Activated naive CD8-positive, alpha-beta T cell treated with anti-CD3 and anti-CD28 coated beads, Interleukin-2, amount 10 ng/mL, durations not matched to agents 7 days and 5 days (primary cell): ENCODE measurements at regions not wholly inside any gene's neighbourhood (a gene's known extent, or its start where the extent isn't known, plus 50 kb on each side); places are given as distances from the start of the nearest gene placed in this dataset.

Source experiments
- ATAC-seq: fragments of 150-1000 bp; cut with Tn5 transposase; one replicate; pipeline ENCODE4 v1.10.0; 2021; ENCODE audit warnings: low read depth, moderate library complexity
- POLR2A ChIA-PET: fragments of 350-600 bp; sonication (Branson Sonifier 250); formaldehyde crosslinking; loops from one replicate; lab custom pipeline; 2021; ENCODE audit warnings: antibody characterized with exemption; lab: Charles Lee
- DNase-seq: peaks from one replicate; pipeline ENCODE4 v3.0.0; 2021
- H3K27ac Mint-ChIP-seq: one replicate; pipeline ENCODE4 v1.8.0; 2022; ENCODE audit warnings: mild to moderate bottlenecking, mixed read lengths
- H3K27me3 Mint-ChIP-seq: one replicate; pipeline ENCODE4 v1.8.0; 2022; ENCODE audit warnings: mild to moderate bottlenecking, moderate library complexity, mixed read lengths
- H3K36me3 Mint-ChIP-seq: one replicate; pipeline ENCODE4 v1.8.0; 2021; ENCODE audit warnings: mild to moderate bottlenecking, mixed read lengths
- H3K4me1 Mint-ChIP-seq: one replicate; pipeline ENCODE4 v1.8.0; 2021; ENCODE audit warnings: mixed read lengths
- H3K4me3 Mint-ChIP-seq: one replicate; pipeline ENCODE4 v1.8.0; 2022; ENCODE audit warnings: mild to moderate bottlenecking, moderate library complexity, mixed read lengths
- H3K9me3 Mint-ChIP-seq: one replicate; pipeline ENCODE4 v1.8.0; 2021; ENCODE audit warnings: mixed read lengths

DNA sequence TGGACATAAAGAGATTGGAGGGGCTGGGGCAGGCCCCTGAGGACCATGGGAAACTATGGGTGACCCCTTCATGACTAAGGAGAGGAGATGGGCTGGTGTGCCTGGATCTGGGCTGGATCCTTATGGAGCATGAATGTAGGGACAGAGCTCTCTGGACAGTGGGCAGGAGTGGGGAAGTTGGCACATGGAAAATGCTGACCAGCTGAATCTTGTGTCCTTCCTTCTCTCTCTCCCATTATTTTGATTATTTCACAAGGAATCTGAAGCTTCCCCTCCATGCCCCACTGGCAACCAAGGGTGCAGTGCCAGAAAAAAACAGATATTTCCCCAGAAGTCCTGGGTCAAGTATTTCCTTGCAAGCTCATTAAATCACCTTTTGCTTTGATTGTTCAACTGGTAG is 175.2 kb downstream of the DHX35 start:
- Mint-ChIP-seq H3K4me1 (no peaks in the 10 kb centered on the region), H3K27ac (no peak overlapping the region), H3K9me3 (no peaks in the 10 kb centered on the region), H3K4me3 (no peak overlapping the region), H3K36me3 (no peaks in the 10 kb centered on the region), H3K27me3 (peaks cover 5% of the 10 kb centered on the region)
- ATAC-seq, result no peak
- DNase-seq, result no peak
- POLR2A ChIA-PET, result no interaction called here

DNA sequence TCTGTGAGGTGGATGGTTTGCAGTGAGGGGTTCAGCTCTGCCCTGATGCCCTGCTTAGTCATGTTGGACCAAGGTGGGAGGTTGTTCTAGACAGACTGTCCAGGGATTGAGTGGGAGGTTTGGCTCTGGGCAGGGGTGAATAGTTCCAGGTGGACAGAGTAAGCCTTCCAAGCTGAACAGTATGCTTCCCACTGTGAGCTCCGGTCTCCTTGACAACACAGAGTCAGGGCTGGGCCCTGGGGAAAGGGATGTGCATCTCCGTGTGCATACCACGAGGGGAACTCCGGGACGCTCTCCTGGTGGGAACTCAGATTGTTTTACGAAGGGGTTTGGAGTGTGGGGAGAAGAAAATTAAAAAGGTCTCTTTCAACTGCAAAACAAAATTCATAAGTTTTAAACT is 174.7 kb downstream of the DHX35 start:
- POLR2A ChIA-PET, result no interaction called here
- ATAC-seq, result no peak

DNA sequence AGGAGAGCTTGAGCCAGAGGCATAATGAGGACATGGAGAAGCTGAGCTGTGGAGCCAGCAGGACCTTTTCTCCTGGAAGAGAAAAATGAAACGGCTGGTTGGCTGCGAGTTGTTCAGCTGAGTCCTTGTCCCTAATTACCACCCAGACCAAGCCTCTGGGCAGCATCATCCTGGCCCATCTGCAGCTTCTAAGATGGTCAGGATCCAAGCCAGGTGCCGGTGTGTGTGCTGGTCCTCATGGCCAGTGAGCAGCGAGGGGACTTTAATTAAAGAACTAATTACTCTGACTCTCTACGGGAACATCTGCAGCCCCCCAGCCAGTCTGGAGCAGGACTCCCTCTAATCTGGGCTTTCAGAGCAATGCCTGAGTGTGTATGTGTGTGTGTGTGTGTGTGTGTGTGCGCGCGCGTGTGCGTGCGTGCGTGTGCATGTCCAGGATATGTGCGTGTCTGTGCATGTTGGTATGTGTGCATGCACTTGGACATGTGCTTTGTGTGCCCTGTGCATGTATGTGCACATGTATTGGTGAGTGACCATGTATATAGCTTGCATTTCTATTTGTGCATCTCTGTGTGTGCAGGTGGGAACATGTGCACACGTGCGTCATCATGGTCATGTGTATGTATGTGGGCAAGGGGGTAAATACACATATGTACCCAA is 173.9 kb downstream of the DHX35 start:
- no peaks in the 10 kb centered on the region for H3K36me3 Mint-ChIP-seq
- peaks cover 5% of the 10 kb centered on the region for H3K27me3 Mint-ChIP-seq
- no peaks in the 10 kb centered on the region for H3K9me3 Mint-ChIP-seq
- no peak overlapping the region for H3K4me3 Mint-ChIP-seq
- no peaks in the 10 kb centered on the region for H3K4me1 Mint-ChIP-seq
- POLR2A ChIA-PET, result no interaction called here
- no peak for ATAC-seq
- DNase-seq, result no peak
- H3K27ac Mint-ChIP-seq, result no peak overlapping the region

More for the DNA sequence above, 174.7 kb downstream of the DHX35 start:
- peaks cover 5% of the 10 kb centered on the region for H3K27me3 Mint-ChIP-seq
- no peaks in the 10 kb centered on the region for H3K9me3 Mint-ChIP-seq
- H3K36me3 Mint-ChIP-seq, result no peaks in the 10 kb centered on the region
- H3K4me3 Mint-ChIP-seq, result no peak overlapping the region
- H3K27ac Mint-ChIP-seq, result no peak overlapping the region
- no peak for DNase-seq
- no peaks in the 10 kb centered on the region for H3K4me1 Mint-ChIP-seq

DNA sequence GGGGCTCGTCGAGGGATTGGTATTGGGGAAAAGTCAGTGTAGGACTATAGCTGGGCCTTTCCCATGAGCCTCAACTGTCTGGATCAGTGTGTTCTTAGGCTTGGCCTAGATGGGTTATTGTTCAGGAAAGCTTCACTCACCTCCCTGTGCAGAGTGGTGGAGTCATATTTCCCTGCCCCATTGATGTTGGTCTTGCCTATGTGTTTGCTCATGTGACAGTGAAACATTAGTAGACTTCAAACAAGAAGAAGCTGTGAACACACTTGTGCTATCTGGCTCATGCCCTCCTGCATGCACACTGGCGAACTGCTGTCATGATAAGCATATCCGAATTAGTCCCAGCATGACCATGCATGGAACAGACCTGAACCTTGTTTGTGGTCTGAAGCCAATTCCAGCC is 171.1 kb downstream of the DHX35 start:
- no peaks in the 10 kb centered on the region for H3K9me3 Mint-ChIP-seq
- ATAC-seq, result no peak
- POLR2A ChIA-PET, result no interaction called here
- no peaks in the 10 kb centered on the region for H3K27me3 Mint-ChIP-seq
- H3K4me1 Mint-ChIP-seq, result no peaks in the 10 kb centered on the region
- no peak for DNase-seq
- no peak overlapping the region for H3K27ac Mint-ChIP-seq
- H3K4me3 Mint-ChIP-seq, result no peak overlapping the region
- no peaks in the 10 kb centered on the region for H3K36me3 Mint-ChIP-seq

DNA sequence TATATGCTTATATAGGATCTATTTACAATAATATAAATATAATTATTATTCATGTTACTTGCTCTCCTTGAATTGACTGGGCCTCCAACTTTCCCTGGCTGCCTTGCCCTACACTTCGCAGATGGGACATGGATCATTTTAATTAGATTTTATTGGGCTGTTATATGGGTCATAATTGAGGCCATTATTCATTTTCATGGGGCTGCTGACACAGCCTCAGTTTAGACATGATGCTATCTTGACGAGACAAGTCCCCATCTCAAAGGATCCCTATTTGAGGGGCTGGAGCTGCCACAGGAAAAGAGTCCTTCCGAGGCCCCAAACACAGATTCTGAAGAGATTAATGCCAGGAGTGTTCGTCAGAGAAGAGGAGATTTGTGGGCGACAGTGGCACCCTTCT is 170.4 kb downstream of the DHX35 start:
- POLR2A ChIA-PET, result no interaction called here
- H3K4me3 Mint-ChIP-seq, result no peak overlapping the region
- no peak overlapping the region for H3K27ac Mint-ChIP-seq
- ATAC-seq, result no peak
- H3K36me3 Mint-ChIP-seq, result no peaks in the 10 kb centered on the region
- no peaks in the 10 kb centered on the region for H3K9me3 Mint-ChIP-seq
- no peaks in the 10 kb centered on the region for H3K4me1 Mint-ChIP-seq
- H3K27me3 Mint-ChIP-seq, result no peaks in the 10 kb centered on the region
- DNase-seq, result no peak

DNA sequence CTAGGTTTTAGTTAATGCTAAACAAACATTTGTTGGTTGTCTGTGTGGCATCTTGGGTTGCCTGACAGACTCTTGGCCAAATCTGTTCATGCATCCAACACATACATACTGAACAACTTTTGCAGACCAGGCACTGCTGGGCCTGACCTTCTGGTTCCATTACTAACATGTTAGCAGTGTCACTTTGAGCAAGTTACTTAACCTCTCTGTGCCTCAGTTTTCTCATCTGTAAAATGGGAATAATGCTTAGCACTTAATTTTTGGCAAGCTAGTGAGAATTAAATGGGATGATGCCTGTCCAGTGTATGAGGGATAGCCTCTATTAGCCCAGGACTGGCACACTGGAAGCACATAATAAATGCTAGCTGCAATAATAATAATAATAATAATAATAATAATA is 169.9 kb downstream of the DHX35 start:
- DNase-seq (no peak), ATAC-seq (no peak)
- H3K36me3 Mint-ChIP-seq, result no peaks in the 10 kb centered on the region
- no peak overlapping the region for H3K4me3 Mint-ChIP-seq
- H3K9me3 Mint-ChIP-seq, result no peaks in the 10 kb centered on the region
- H3K27ac Mint-ChIP-seq, result no peak overlapping the region
- H3K4me1 Mint-ChIP-seq, result no peaks in the 10 kb centered on the region
- POLR2A ChIA-PET, result no interaction called here
- no peaks in the 10 kb centered on the region for H3K27me3 Mint-ChIP-seq

DNA sequence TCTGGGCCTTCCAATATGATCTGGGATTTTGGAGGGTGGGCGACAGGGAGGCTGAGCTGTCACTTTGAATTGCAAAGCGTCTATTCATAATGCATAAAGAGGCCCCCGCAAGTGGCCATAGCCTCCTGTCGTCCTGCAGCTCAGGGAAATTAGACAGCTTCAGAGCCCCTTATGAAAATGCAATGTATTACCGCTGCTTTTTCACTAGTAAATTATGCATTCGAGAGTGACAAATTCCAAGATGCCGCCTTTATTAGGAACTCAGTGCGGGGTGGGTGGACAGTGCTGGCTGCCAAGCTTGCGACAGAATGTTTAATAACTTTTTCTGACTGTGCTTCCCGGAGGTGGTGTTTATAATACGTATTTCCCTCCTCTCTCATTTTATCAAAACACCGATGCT is 168.5 kb downstream of the DHX35 start:
- no peaks in the 10 kb centered on the region for H3K9me3 Mint-ChIP-seq
- POLR2A ChIA-PET, result no interaction called here

DNA sequence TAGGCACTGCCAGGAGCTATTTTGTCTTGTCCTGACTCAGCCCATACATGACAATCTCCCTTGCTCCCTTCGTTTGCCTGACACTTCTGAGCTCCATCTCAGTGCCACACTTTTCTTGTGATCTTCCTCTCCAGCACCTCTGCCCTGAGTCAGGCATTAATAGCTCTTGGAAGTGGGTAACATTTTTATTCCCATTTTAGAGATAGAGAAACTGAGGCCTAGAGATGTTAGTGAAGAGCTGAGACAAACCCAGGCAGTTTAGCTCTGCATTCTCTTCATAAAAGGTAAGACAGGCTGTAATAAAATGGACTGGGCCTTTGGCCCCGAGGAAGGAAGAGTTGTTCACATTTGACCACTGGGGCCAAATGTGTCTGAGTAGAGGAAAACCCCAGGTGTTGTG is 167.4 kb downstream of the DHX35 start:
- ATAC-seq (no peak), DNase-seq (no peak)
- Mint-ChIP-seq H3K36me3 (no peaks in the 10 kb centered on the region), H3K9me3 (no peaks in the 10 kb centered on the region), H3K4me3 (no peak overlapping the region), H3K27ac (no peak overlapping the region), H3K4me1 (no peaks in the 10 kb centered on the region), H3K27me3 (peaks cover 5% of the 10 kb centered on the region)
- POLR2A ChIA-PET, result no interaction called here

More for the DNA sequence above, 168.5 kb downstream of the DHX35 start:
- no peak for DNase-seq
- H3K4me1 Mint-ChIP-seq, result no peaks in the 10 kb centered on the region
- peaks cover 2% of the 10 kb centered on the region for H3K27me3 Mint-ChIP-seq
- H3K4me3 Mint-ChIP-seq, result no peak overlapping the region
- no peak overlapping the region for H3K27ac Mint-ChIP-seq
- H3K36me3 Mint-ChIP-seq, result no peaks in the 10 kb centered on the region
- ATAC-seq, result no peak

DNA sequence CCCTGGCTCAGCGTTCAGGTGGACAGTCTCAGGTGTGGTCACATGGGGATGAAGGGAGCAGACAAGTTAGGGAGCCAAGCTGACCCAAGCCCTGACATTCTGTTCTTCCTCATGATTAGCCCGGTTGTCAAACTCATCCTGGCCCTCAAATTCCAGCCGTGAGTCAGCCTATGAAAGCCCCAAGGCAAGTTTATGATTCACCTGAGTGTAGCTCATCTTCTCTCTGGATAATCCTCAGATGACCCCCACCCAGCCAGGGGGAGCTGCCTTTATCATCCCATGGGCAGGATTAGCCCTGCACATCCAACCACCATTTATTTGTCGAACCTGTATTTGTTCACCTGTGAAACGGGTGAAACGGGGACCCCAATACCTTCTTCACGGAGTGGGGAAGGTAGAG is 161.9 kb downstream of the DHX35 start:
- no peak overlapping the region for H3K4me3 Mint-ChIP-seq

DNA sequence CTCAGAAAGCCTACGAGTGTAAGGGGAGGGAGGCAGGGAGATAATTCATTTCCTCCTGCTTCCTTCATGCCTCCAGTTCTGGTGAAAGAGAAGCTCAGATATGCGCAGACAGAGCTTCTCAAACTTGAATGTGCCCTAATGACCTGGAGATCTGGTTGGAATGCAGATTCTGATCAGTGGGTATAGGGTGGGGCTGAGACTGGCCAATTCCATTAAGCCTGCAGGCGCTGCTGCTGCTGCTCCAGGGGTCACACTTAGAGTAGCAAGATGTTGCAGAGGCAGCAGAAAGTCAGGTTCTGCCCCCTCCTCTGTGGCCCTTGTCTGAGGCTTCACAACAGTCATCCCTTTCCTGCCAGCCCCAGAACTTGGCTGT is 161.0 kb downstream of the DHX35 start:
- Mint-ChIP-seq H3K9me3 (no peaks in the 10 kb centered on the region), H3K4me1 (no peaks in the 10 kb centered on the region), H3K36me3 (no peaks in the 10 kb centered on the region), H3K27ac (no peak overlapping the region), H3K27me3 (peaks cover 20% of the 10 kb centered on the region), H3K4me3 (no peak overlapping the region)
- ATAC-seq (no peak), DNase-seq (no peak)
- POLR2A ChIA-PET, result no interaction called here

More for the DNA sequence above, 161.9 kb downstream of the DHX35 start:
- Mint-ChIP-seq H3K4me1 (no peaks in the 10 kb centered on the region), H3K27me3 (peaks cover 20% of the 10 kb centered on the region), H3K9me3 (no peaks in the 10 kb centered on the region), H3K36me3 (no peaks in the 10 kb centered on the region), H3K27ac (no peak overlapping the region)
- DNase-seq (no peak), ATAC-seq (no peak)
- POLR2A ChIA-PET, result no interaction called here

DNA sequence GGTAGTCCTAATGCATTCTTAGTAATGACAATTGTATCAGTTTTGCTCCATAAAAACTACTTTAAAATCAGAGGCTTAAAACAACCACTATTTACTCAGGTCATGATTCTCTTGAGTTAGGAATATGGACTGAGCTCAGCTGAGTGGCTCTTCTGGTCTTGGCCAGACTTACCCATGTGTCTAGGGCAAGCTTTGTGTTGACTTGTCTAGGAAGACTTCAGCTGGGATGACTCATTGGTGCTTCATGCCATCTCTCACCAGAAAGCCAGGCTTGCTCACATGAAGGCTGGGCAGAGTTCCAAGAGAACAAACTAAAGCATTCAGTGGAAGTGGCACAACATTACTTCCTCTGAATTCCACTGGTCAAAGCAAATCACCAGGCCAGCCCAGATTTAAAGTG is 155.3 kb downstream of the DHX35 start:
- Mint-ChIP-seq H3K4me1 (no peaks in the 10 kb centered on the region), H3K4me3 (no peak overlapping the region), H3K9me3 (no peaks in the 10 kb centered on the region), H3K36me3 (no peaks in the 10 kb centered on the region), H3K27ac (no peak overlapping the region), H3K27me3 (peaks cover 22% of the 10 kb centered on the region)
- DNase-seq (no peak), ATAC-seq (no peak)
- POLR2A ChIA-PET, result no interaction called here

DNA sequence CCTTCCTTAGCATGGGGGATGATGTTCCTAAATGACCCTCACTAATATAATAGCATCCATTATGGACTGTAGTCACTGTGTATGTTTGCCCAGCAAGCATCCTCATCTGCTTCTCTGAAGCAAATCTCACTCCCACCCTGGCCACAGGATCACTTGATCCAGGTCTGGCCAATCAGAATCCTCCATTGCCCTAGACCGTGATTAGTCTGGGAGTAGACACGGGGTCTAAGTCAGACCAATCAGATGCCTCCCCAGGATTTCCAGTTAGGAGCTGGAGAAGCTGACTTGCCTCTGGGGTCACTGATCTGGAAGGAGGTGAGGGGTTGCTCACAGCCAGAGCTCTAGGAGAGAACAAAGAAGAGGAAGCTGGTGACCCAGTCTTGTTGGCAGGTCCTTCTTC is 153.9 kb downstream of the DHX35 start:
- no peak overlapping the region for H3K4me3 Mint-ChIP-seq
- ATAC-seq (no peak), DNase-seq (no peak)
- H3K36me3 Mint-ChIP-seq, result no peaks in the 10 kb centered on the region
- H3K27me3 Mint-ChIP-seq, result peaks cover 25% of the 10 kb centered on the region
- no peaks in the 10 kb centered on the region for H3K4me1 Mint-ChIP-seq
- POLR2A ChIA-PET, result no interaction called here
- no peaks in the 10 kb centered on the region for H3K9me3 Mint-ChIP-seq
- no peak overlapping the region for H3K27ac Mint-ChIP-seq

DNA sequence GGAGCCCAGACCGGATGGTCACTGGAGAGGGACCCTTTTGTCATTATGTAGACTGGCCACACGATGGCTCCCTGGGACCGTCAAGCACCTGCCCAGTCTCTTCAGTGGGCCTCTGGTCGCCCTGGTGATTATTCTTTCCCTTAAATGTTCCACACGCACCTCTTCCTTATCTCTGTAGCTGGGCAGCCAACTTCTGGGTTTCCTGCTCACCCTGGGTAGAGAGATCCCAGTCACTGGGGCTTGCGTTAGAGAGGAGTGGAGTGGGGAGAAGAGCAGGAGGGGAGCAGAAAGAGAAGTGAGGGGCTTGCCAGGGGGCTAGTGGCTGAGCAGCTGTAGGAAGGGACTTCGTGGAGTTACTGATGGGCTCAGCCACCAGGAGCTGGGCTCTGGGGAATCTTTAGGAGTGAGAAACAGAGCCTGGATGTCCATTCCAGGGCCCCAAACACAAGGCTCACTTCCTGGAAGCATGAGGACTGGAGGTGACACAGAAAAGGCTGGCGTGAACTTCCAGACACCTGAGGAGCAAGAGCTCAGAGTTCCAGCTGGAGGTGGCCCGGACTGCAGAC is 150.1 kb downstream of the DHX35 start:
- Mint-ChIP-seq H3K4me3 (no peak overlapping the region), H3K27ac (no peak overlapping the region), H3K36me3 (no peaks in the 10 kb centered on the region), H3K4me1 (no peaks in the 10 kb centered on the region), H3K27me3 (peaks cover 26% of the 10 kb centered on the region), H3K9me3 (no peaks in the 10 kb centered on the region)
- ATAC-seq, result no peak
- POLR2A ChIA-PET, result no interaction called here
- peak; percentile 33 for DNase-seq

DNA sequence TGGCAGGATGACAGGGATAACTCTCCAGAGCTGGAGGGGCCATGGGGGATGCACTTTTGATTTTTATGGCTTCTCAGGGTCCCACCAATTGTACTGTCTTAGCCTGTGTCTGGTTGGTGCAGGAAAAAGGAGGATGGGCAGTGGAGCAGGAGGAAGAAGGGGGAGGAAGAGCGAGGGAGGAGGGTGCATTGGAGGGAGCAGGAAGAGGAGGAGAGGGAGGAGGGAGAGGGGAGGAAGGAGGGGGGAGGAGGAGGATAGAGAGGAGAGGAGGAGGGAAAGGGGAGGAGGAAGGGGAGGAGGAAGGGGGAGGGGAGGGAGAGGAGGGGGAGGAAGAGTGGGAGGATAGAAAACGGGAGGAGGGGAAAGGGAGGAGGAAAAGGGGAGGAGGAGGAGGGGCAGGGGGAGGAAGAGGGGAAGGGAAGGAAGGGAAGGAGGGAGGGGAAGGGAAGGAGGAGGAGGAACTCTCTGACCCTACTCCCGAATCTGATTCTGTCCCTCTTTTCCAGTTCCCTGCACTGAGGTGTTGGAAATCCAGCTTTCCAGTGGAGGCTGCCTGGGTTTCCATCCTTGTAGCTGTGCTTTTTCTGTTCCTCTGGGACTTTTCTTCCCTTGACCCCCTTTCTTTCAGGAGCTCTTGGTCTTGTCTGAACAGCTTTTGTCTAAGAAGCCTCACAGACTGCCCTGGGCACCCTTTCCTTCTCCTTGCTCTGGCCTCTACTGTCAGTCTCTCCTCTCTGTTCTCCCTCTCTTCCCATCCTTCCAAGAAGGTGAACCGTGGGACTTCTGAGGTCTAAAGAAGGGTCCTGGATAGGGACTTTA is 149.4 kb downstream of the DHX35 start:
- no peaks in the 10 kb centered on the region for H3K9me3 Mint-ChIP-seq
- peaks cover 23% of the 10 kb centered on the region for H3K27me3 Mint-ChIP-seq
- no peak overlapping the region for H3K4me3 Mint-ChIP-seq
- no peaks in the 10 kb centered on the region for H3K4me1 Mint-ChIP-seq
- no peak overlapping the region for H3K27ac Mint-ChIP-seq
- H3K36me3 Mint-ChIP-seq, result no peaks in the 10 kb centered on the region
- POLR2A ChIA-PET, result no interaction called here
- ATAC-seq (no peak), DNase-seq (no peak)
